ENCODE measurements at regions not wholly inside any gene's neighbourhood (a gene's known extent, or its start where the extent isn't known, plus 50 kb on each side); places are given as distances from the start of the nearest gene placed in this dataset.

DNA sequence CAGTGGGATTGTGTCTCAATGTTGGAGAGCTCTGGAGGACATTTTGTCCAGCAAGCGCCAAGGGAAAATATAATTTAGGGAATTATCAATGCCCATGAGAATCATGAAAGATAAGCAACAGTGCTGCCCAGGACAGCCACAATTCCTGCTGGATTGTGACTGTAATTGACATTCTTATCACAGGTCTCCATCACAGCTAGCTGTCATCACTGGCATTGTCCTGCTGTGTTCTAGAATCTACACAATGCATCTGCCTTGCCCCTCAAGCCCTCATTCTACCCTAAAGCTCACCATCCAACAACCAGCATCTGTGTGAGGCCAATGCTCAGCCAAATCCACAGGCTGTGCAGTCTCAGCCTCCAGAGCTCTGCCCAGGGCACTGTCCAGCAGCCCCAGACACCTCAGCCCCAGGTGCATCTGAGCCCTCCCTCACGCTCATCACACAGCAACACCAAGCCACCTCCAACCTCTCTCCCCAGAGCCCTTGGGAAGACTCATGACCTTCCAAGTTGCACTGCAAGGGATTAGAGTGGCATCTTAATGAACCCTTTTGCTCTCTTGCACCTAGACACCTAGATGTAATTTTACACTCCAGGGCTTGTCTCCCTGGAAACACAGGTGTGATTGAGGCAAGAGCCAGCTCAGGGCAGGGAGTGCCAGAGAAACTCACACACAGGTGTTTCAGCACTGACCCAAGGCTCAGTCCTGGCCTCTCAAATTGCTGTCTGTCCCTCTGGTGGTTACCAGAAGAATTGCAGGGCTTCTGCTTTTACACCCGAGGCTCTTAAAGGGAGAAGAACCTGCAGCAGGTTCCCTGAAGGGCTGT lies 85.2 kb upstream of the PHACTR3 start:
- peaks cover 0 to 3% of the 10 kb centered on the region in 2 experiments for H4K20me1 ChIP-seq (replicated peaks in 1 of 2; ENCODE audit: control insufficient read depth in 1 of 2, insufficient read depth in 2 of 2, low read length in 2 of 2)
- no peak overlapping the region for H3K14ac ChIP-seq (ENCODE audit: insufficient read length)
- peaks cover 0 to 4% (median 0%) of the 10 kb centered on the region in 4 experiments; a peak in 2 of 7 replicates for H3K27me3 ChIP-seq (replicated peaks in 1 of 4; ENCODE audit: control insufficient read depth in 3 of 4, extremely low read depth in 1 of 4, insufficient read depth in 3 of 4, low read length in 3 of 4)
- H2BK15ac ChIP-seq (ENCODE audit: low read length): no peak overlapping the region
- H3K18ac ChIP-seq (ENCODE audit: extremely low read depth, low read length): no peak overlapping the region
- H3K9ac ChIP-seq (replicated peaks in 1 of 4; ENCODE audit: extremely low read depth in 1 of 4, low read depth in 3 of 4, low read length in 3 of 4): no peak overlapping the region
- no peak overlapping the region for H3K27ac ChIP-seq (ENCODE audit: low read depth, low read length)
- H3K36me3 ChIP-seq (ENCODE audit: control insufficient read depth in 2 of 4, insufficient read depth in 4 of 4, low read length in 3 of 4): no peaks in the 10 kb centered on the region
- no peak overlapping the region for H2AFZ ChIP-seq (ENCODE audit: low read length)
- H2BK20ac ChIP-seq (ENCODE audit: low read length): no peak overlapping the region
- 58% methylated on average over 3 of the region's 3 CpGs; no CpG with 5 or more reads in 1 of the 2 experiments for WGBS, 2 experiments (ENCODE audit: extremely low coverage in 1 of 2, insufficient coverage in 1 of 2, insufficient read length in 1 of 2, insufficient replicate concordance in 2 of 2, low coverage in 1 of 2, low lambda C conversion rate in 2 of 2, missing lambda C conversion rate in 1 of 2)
- H2BK12ac ChIP-seq (ENCODE audit: low read depth, low read length): no peak overlapping the region; the same call in 1 of the 2 replicates
- CTCF ChIA-PET (ENCODE audit: partially characterized antibody): interaction anchor here (0.6 to 7.3 kb wide), 10 partner anchors 9 to 1975 kb away, joined by 3 to 86 read pairs (median 4); no protein-coding TSS in a partner anchor
- H3K4me2 ChIP-seq (ENCODE audit: insufficient read depth in 1 of 2, low read depth in 2 of 2, low read length in 2 of 2): no peak overlapping the region
- no peak overlapping the region for H3K4me3 ChIP-seq (ENCODE audit: extremely low read depth in 1 of 4, insufficient read depth in 2 of 4, low read depth in 3 of 4, low read length in 4 of 4)
- H3K56ac ChIP-seq (replicated peaks; ENCODE audit: insufficient read length, low read depth, low read length): no peak overlapping the region
- peaks cover 0 to 3% of the 10 kb centered on the region in 2 experiments; a peak in 1 of 4 replicates for H3K9me3 ChIP-seq (ENCODE audit: insufficient read depth in 2 of 2, low read depth in 1 of 2, low read length in 1 of 2)
- H3K79me1 ChIP-seq (ENCODE audit: low read depth, low read length): no peaks in the 10 kb centered on the region
- peak in 1 of 2 experiments; percentile 55; a peak in 3 of 4 replicates for TF ChIP-seq RAD21 (IDR thresholded peaks at IDR 0.05 in 1 of 2, conservative IDR thresholded peaks at IDR 0.05 in 1 of 2; ENCODE audit: low read depth in 2 of 2, low read length in 2 of 2)
- TF ChIP-seq EP300 (IDR thresholded peaks at IDR 0.05; ENCODE audit: borderline replicate concordance in 1 of 2, low read depth in 2 of 2, low read length in 2 of 2): no peak
- TF ChIP-seq, protein P1, sequence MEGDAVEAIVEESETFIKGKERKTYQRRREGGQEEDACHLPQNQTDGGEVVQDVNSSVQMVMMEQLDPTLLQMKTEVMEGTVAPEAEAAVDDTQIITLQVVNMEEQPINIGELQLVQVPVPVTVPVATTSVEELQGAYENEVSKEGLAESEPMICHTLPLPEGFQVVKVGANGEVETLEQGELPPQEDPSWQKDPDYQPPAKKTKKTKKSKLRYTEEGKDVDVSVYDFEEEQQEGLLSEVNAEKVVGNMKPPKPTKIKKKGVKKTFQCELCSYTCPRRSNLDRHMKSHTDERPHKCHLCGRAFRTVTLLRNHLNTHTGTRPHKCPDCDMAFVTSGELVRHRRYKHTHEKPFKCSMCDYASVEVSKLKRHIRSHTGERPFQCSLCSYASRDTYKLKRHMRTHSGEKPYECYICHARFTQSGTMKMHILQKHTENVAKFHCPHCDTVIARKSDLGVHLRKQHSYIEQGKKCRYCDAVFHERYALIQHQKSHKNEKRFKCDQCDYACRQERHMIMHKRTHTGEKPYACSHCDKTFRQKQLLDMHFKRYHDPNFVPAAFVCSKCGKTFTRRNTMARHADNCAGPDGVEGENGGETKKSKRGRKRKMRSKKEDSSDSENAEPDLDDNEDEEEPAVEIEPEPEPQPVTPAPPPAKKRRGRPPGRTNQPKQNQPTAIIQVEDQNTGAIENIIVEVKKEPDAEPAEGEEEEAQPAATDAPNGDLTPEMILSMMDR (IDR thresholded peaks at IDR 0.05; ENCODE audit: control extremely low read depth in 1 of 3, insufficient read depth in 1 of 3, low read depth in 1 of 3, low read length in 3 of 3): peak; percentile 67 to 84 (median 79)
- no peak for TF ChIP-seq SIRT6 (IDR thresholded peaks at IDR 0.05; ENCODE audit: low read length)
- TF ChIP-seq TBP (IDR thresholded peaks at IDR 0.05; ENCODE audit: low read depth, low read length): no peak
- no peaks in the 10 kb centered on the region for H3K79me2 ChIP-seq (ENCODE audit: control insufficient read depth in 1 of 2, insufficient read depth in 2 of 2, low read length in 2 of 2)
- H4K5ac ChIP-seq (ENCODE audit: insufficient read length, low read depth, low read length): no peak overlapping the region
- no peak overlapping the region for H3K23ac ChIP-seq (ENCODE audit: insufficient read length)
- DNase-seq (ENCODE audit: low read depth in 1 of 2, low spot score in 2 of 2): peak in 1 of 2 experiments; percentile 62
- peak; percentile 83 for FAIRE-seq
- no peak overlapping the region for H2AK5ac ChIP-seq (ENCODE audit: low read depth, low read length)
- H3K23me2 ChIP-seq (ENCODE audit: low read depth, low read length): no peaks in the 10 kb centered on the region
- H2BK120ac ChIP-seq (replicated peaks; ENCODE audit: low read depth, low read length): no peak overlapping the region
- no peak overlapping the region for H4K8ac ChIP-seq (ENCODE audit: extremely low read depth, insufficient read depth, low read length)
- H3K4me1 ChIP-seq (replicated peaks in 1 of 4; ENCODE audit: control insufficient read depth in 3 of 4, insufficient read depth in 4 of 4, low read length in 3 of 4): no peaks in the 10 kb centered on the region; a peak in 1 of 7 replicates
- POLR2A ChIA-PET (ENCODE audit: partially characterized antibody): no interaction called here
- no peak overlapping the region for H4K91ac ChIP-seq (replicated peaks; ENCODE audit: insufficient read length, low read length)
- H3K4ac ChIP-seq (replicated peaks; ENCODE audit: insufficient read length, low read depth, low read length): no peak overlapping the region
- no peak overlapping the region for H2BK5ac ChIP-seq (ENCODE audit: low read depth, low read length)
